Stimulated activated naive CD8-positive, alpha-beta T cell treated with anti-CD3 and anti-CD28 coated beads, Interleukin-15, Interleukin-2, amounts not matched to agents 100 U/mL and 50 U/mL, for 24 hours (primary cell): ENCODE measurements at regions not wholly inside any gene's neighbourhood (a gene's known extent, or its start where the extent isn't known, plus 50 kb on each side); places are given as distances from the start of the nearest gene placed in this dataset.

Experiments used
- ATAC-seq: fragments of 150-1000 bp; cut with Tn5 transposase; one replicate; pipeline ENCODE4 v1.10.0; 2021
- DNase-seq: peaks from one replicate; pipeline ENCODE4 v3.0.0; 2021

DNA sequence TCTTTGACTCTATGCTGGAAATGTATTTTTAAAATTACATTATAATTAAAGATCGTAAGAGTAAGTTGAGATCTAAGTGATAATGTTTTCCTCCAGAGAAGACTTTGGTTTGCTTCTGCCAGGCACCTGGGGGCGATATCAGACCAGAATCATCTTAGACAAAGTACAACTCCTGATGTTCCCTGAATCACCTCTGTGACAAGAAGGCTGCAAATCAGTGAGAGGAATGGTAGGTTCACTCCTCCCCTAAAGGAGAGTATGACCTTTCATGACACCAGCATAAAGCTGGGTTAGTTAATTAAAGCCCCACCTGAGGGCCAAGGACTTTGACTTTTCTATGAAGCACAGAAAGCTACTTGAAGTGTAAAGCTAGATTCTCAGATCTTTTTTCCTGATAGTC, 114.4 kb upstream of the DTNA start:
- DNase-seq = no peak
- no peak for ATAC-seq

DNA sequence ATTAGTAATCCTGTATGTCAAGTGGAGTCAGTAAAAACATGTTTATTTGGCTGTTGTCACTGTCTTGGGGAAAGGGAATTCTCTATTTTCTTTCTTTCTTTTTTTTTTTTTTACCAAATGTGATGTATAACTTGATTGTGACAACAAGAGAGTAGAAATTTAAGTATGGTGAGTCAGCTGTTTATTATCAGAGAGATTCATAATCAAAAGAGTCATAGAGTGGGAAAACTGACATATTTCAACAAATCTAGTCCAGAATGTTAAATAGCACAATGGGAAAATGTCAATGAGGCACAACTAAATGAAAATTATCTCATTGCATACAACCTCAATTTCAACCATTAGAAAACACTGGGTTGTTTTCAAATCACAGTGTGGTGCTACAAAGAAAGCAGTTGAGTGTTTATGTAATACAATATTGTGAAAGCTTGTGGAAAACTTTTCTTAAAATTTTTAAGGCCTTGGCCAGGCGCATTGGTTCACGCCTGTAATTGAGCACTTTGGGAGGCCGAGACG, 111.9 kb upstream of the DTNA start:
- ATAC-seq (no peak), DNase-seq (no peak)

DNA sequence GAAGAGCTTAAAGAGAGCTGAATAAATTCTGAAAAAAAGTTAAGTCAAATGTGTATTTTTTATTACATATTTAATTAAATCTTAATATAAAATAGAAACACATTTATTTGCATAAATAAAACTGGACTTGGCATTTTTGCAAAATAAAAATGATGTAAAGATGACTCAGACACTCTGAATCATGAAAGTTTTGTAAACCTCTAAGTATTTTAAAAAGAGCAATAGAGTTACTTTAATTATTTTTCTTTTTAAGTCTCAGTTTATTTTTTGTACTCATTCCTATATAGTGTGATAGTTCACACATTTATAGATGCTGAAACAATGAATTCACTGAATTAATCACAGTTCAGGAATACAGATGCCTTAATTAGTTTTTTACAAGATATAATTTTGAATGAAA, 109.9 kb upstream of the DTNA start:
- ATAC-seq = no peak
- DNase-seq = no peak

DNA sequence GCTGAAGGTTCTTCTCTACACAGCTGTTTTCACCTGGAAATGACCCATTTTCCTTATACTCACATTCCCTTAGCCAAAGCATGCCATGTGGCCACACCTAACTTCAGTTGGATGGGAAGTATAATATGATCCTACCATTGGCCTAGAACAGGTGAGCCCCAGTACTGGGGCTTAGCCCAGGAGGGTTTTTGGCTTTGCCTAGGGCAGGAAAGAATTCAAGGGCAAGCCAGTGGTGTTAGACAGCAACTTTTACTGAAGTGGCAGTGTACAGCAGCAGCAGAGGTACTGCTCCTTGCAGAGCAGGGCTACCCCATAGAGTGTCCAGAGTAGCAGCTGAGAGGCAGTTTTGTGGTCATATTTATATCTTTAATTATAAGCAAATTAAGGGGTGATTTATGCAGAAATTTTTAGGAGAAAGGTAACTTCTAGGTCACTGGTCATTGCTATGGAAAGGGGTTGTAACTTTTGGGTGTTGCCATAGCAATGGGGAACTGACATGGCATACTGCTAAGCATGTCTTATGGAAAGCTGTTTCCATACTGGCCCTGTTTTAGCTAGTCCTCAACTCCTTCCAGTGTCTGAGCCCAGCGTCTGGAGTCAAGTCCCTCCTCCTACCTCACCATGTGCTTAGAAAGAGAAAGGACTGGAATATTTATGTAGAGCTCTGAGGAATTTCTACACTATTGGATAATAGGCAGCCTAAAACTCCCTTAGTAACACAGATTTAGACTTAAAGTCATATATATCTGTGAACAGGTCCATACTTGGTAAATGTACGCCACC, 109.0 kb upstream of the DTNA start:
- no peak for DNase-seq
- ATAC-seq = no peak

DNA sequence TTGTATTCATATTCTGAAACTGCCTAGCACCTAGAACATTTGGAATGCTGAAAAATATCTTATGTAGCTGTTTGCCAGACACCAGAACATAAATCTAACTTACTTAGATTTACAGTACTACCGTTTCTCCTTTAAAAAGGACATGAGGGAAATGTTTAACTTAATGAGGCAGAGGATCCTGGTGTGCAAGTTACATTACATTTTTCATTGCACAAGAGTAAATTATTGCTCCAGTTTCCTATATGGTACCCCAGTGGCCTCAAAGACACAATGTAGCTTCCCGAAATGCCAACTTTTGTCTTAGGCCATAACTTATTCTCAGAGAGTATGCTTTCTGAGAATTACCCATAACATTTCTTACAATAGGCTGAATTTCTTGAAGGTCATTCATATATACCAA, 105.5 kb upstream of the DTNA start:
- no peak for DNase-seq
- ATAC-seq = no peak

DNA sequence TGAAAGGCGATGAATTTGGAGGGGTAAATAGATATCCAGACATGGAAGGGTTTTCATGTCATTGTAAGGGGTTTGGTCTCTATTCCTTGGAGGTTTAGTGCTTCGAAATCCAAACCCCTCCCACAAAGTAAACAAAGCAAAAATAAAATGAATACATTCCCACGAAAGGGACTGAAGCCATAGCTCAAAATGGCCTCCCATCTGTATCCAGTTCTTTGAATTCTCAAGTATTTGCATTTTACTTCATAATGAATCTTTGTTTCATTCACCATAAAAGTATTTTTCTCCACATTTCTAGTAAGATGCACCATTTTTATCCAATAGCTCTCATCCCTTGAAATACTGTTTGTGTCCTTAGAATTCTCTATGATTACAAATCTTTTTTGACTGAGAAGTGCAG, 103.2 kb upstream of the DTNA start:
- ATAC-seq (no peak), DNase-seq (no peak)

DNA sequence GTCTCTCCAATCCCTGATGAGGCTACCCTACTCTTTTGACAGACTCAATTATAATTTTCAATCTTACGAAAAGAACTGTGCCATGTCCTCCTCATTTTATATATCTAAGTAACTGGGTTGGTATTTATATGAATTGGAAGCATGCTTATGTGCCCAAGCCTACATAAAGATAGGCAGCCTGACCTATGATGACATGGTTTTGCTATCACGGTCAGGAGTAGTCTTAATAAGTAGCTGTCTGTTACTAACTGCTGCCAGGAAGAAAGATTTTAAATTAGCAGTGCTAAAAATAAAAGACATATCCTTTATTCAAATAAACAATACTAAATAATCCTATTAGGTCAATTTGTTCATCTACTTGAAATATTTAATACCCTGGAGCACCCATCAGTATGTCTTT, 102.0 kb upstream of the DTNA start:
- ATAC-seq (no peak), DNase-seq (no peak)

DNA sequence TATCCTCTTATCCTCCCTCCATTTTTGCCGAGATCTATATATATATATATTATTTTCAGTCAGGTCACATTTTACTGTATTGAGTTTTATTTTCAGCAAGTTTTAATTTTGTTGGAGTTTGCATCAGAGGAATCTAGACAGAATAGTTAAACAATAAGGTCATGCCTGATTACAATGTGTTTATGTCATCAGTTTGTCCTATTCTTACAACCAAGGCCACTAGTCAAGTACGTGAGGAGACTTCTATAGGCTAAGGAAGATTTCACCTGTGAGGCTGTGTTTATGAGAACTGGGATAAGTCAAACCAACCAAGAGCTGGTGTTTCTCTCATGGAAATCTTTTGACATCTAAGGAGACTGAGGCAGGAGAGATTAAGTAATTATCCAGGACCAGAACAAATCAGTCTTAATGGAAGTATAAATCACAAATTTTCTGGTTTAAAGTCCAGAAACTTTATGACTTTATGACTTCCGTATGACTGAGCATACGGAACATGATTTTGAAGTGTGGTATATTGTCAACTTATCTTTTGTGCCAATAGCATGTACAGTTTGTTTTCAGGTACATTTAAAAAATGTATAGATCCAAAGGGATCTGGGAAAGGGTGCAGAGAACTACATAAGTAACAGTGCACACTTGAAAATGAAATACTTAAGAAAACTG, 100.0 kb upstream of the DTNA start:
- ATAC-seq (no peak), DNase-seq (no peak)

DNA sequence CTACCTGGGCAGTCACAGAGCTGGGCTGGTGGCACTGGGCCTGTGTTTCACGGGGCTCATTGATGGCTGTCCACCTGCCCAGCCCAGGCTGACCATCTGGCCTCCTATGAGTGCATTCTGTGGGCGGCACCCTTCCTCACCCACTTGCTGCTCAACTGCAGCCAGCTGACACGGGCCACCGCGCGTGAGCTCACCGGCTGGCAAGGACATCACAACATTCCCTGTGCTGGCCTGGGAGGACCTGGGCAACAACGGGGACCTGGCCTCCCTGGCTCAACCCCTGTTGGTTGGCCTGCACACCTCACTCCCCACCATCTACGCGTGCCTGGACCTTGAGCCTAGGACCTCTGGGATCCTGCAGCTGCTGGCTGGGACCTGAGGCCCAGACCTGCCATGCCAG, 98.2 kb upstream of the DTNA start:
- ATAC-seq (no peak), DNase-seq (no peak)

DNA sequence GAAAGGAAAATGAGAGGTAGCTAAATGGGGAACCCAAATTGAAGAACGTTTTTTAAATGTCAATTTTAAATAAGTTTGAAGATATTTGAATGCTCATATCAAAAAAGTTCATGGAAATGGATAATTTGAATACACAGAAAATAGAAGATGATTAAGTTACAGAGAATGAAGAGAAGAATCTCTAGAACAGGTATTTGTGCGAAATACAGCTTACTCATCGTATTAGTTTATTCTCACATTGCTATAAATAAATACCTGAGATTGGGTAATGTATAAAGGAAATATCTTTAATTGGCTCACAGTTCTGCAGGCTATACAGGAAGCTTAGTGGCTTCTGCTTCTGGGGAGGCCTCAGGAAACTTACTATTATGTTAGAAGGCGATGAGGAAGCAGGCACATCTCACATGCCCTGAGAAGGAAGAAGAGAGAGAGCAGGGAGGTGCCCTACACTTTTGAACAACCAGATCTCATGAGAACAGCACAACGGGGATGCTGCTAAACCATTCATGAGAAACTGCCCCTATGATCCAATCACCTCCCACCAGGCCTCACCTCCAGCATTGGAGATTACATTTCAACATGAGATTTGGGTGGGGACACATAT, 89.7 kb upstream of the DTNA start:
- DNase-seq (no peak), ATAC-seq (no peak)

DNA sequence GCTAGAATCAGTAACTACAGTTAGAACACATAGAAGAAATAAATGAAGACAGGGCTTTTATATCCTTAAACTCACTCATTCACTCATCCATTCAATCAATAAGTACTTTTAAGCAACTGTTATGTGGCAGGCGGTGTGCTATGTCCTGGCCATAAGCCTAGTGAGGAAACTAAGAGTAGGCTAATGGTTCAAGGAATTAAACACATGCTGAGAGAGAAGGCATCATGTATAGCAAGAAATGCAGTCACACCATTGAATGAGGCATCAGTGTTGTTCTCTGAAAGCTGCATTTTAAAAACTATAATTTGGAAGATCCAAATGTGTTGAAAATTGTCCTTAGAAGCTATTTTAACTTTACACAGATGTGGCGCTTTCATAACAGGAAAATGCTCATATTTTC, 86.5 kb upstream of the DTNA start:
- ATAC-seq = no peak

DNA sequence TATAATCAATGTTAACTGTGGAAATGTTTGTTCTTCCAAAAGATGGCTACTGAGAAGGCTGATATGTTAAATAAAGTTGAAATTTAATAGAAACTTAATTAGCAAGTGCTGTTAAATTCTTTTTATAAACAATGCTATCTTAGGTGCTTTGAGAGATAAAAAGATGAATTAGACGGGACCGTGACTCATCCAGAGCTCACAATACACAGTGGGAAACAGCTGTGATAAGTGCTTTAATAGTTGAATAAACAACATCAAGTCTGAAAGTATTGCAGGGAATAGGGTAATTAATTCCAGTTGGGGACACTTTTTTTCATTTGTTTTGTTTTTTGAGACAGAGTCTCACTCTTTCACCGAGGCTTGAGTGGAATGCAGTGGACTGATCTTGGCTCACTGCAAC, 85.5 kb upstream of the DTNA start:
- ATAC-seq (no peak), DNase-seq (no peak)

More for the DNA sequence above, 86.5 kb upstream of the DTNA start:
- DNase-seq = no peak

DNA sequence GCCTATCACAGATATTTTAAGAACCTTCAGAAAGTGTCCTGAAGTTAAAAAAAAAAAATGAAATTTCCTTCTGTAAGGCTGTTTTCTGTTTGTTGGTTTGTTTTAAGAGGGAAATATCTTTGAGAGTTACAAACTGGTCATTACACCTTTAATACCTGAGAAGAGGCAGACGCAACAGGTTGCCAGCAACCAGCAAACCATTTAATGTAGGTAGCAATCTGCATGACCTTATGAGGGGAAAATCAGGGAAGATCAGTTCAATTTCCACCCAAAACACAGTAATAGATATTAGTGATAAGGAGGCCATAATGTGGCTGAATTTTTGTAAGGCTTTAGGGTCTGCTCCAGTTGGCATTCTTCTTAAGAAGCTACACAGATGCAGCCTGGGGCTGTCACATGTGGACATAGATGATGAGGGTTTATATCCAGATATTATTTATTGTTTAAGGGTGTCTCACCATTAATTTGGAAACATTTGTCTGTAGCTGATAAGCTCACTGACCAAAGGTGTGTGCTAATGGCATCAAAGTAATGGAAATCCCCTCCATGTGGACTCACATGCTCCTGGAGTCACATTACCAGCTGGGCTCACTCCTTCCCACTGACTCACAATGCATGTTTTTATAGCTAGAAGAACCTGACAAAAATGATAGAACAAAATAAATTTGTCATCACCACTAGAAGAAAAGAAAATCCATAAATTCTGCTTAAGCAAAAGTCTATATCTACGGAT, 83.5 kb upstream of the DTNA start:
- ATAC-seq = no peak
- DNase-seq = no peak

DNA sequence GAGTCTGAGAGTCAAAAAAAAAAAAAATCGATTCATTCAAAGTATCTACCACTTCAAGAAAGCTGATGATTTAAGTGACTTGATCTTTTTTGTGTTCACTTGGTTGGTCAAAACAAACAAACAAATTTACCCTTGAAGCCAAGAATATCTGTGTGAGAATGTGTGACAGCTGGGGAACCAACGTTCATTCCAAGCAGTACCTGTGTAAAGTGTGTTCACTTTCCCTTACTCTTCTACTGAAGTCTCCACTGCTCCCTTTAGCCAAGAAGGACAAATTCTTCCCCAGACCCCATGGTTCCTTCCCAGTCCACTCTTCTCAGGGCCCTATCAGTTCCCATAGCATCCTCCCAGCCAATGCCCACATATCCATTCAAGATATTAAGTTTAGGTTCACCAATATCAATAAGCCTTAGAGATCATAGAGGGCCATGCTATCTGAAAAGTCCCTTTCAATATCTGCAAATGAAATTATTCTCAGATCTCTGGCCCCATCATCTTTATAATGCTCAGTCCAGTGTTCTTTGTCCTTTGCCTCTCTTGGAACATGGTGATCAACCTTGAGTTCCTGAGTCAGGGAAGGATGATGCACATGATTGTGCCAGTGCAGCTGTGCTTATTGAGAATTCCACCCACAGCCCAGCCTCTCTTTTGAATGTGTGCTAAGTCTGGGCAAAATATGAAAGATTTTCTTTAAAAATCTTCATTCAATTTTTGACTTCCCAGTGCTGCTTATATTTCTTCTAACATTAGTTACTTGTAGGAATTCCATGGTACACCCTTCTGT, 82.8 kb upstream of the DTNA start:
- DNase-seq (no peak), ATAC-seq (no peak)

DNA sequence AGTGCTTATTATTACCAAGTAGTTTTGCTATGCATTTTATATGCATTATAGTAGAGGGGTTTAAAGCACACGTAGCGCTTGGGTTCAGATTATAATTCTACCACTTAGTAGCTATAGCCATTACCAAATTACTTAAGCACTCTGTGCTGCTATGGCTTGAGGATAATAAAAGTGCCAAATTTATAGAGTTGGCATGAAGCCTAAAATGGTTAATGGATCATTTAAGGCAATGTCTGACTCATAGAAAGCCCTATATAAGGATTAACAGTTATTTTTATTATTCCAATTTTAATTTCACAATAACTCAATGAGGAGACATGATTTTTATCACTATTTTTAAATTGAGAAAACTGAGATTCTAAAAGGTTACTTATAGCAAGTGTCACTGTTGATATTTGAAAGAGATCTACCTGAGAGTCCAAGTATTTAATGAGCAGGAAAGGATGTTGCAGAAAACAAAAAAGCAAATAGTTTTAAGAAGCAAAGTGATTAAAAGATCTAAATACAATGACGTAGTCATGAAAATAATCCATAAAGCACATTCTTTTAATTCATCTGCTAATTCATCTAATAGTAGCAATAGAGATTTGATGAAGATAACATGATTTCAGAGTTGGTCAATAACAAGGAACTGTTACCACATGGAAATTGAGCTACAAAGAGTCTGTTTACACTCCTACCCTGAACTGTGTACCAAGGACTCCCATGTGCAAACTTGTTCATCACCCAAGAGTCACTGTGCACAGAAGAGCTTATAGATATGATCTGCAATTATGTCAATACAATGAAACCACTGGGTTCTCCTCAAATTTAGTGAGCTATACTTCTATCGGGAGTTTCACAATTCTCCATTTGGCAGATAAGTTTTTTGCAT, 78.8 kb upstream of the DTNA start:
- no peak for ATAC-seq
- DNase-seq = no peak

DNA sequence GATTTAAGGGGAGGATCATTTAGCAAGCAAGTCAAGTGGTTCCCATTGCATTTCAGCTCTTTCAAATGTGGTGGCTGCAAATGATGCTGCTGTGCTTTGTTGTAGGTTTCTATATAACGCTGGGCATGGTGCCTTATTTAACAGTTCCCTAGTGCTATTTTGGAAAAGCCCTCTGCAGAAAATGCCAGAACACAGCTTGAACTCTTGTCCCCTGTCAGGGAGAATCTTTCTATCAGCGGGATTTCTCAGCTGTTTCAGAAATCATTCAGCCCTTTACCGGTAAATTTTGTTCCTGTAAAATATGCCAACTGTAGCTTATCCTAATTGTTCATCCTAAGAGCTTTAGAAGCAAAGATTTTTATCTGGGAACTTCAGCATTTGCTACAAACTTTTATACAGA, 77.8 kb upstream of the DTNA start:
- DNase-seq (no peak), ATAC-seq (no peak)

DNA sequence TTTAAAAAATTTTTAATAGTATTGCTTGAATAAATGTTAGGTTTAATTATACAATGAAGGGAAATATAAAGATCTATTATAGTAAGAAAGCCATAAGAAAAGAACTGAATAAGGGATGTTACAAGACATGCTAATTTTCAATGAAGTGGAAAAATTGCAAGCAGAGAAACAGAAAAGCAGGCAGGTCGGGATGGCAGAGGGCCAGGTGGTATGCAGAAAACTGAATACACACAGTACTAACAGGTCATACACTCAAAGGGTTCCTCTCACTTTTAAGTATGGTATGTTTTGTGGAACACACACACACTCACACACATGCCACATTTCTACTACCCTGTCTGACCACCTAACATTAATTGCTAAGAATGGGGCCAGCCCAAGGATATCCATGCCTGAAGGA, 76.7 kb upstream of the DTNA start:
- ATAC-seq = no peak
- no peak for DNase-seq

DNA sequence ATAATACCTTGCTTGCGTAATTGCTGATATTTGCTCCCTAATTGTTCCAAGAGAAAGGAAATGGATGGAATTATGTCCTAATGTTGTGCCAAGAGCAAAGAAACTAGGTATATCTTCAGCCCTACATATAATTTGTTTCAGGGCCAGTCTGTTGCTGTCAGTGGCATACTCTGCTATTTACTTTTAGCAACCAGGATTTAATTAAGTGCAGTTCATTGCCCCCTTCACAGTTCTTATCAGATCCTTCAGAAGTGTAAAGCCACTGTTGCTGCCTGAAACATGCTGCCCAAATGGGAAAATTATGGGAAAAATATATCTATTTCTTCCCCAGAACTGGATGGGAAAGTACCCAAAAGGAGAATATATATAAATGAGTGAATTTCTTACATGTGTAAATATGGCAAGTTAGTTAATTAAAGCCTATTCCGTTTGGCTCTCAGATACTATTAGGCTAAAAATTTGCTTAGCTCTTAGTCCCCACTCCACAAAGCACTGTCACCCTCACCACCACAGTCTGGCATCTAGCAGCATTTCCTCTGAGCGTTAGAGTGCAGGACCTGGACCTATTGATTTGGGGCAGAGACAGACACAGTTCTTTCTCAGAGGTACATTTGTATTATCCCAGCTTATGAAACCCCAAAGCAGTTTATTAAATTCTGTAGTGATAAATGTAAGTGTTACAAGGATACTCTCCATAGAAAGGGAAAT, 72.8 kb upstream of the DTNA start:
- ATAC-seq (no peak), DNase-seq (no peak)

DNA sequence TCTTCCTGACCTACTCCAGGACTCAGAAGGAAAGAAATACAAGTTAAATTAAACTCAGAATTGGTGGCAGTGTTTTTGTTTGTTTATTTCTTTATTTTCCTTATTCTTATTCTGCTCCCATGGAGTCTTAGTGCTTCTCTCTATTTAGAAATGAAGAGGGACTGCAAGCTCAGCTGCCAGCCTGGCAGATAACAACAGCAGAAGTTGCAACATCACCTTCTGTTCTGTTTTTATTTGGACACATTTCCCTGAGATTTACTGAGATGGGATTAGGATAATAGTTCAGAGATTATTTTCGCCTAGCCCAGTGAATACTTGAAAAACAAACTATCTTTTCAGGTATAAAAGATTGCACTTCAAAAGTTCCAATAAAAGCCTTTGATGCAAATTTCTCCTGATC, 70.4 kb upstream of the DTNA start:
- ATAC-seq (no peak), DNase-seq (no peak)

DNA sequence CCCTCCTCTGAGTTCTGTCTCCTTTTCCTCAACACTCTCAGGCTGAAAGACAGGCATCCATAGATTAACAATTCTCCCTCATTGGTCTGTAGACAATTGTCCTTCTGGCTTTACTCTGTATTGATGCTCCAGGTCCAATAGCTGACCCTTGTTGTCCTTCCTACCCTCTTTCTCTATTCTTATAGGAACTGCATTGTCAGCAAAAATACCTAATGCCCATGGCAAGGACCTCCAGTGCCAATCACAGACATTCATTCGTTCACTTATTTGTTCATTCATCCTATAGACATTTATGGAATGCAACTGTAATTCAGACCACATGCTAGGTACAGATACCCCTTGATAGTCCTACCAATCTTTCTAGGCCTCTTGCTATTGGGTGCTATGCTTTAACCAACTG, 69.8 kb upstream of the DTNA start:
- DNase-seq (no peak), ATAC-seq (no peak)
